ENCODE measurements at regions not wholly inside any gene's neighbourhood (a gene's known extent, or its start where the extent isn't known, plus 50 kb on each side); places are given as distances from the start of the nearest gene placed in this dataset.
A peak's percentile ranks its signal among the peaks of the same experiment; 100 is the strongest.

DNA sequence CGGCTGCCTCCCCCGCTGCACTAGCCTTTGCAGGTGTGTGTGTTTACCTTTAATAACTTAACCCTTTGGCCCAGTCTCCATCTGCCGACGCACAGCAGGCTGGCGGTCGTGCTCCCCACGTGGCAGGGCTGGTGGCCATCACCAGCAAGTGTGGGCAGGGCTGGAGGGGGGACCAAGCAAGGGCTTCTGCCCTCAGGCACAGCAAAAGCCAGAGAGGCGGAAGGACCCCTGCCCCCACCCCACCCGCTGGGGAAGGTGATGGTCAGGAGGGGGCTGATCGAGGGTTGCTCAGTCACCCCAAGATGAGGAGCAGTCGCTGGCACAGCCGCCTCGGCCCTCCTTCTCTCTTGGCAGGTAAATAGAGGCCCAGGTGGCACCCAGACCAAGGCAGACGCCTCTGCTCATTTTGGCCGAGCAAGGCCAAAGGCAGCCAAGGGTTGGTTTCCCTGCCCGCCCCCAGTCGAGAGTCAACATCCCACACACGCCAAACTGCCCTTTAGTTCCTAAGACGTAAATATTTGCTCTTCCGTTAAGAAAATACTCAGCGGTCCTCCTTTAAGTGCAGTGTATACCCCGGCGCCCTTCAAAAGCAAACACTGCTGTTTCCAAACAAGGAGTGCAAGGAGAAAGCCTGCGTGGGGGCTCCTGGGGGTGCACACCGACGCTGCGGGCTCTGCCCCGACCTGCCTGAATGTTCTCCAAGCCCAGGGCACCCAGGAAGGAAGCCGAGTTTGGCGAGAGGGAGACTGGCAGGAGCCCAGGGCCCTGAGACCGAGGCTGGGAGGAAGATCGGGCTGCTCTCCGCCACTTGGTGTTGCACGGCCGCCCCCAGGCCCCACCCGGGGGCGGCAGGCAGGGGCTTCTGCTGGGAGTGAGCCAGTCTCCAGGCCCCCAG, 82.7 kb downstream of the SIK1 start:
- no peak overlapping the region for H3K4me3 ChIP-seq (replicated peaks in 1 of 2; ENCODE audit: low read depth in 2 of 2, low read length in 2 of 2)
- TF ChIP-seq, protein P1, sequence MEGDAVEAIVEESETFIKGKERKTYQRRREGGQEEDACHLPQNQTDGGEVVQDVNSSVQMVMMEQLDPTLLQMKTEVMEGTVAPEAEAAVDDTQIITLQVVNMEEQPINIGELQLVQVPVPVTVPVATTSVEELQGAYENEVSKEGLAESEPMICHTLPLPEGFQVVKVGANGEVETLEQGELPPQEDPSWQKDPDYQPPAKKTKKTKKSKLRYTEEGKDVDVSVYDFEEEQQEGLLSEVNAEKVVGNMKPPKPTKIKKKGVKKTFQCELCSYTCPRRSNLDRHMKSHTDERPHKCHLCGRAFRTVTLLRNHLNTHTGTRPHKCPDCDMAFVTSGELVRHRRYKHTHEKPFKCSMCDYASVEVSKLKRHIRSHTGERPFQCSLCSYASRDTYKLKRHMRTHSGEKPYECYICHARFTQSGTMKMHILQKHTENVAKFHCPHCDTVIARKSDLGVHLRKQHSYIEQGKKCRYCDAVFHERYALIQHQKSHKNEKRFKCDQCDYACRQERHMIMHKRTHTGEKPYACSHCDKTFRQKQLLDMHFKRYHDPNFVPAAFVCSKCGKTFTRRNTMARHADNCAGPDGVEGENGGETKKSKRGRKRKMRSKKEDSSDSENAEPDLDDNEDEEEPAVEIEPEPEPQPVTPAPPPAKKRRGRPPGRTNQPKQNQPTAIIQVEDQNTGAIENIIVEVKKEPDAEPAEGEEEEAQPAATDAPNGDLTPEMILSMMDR (IDR thresholded peaks at IDR 0.05; ENCODE audit: low read depth, low read length) = no peak
- no peak for DNase-seq (ENCODE audit: low read depth in 2 of 2)

DNA sequence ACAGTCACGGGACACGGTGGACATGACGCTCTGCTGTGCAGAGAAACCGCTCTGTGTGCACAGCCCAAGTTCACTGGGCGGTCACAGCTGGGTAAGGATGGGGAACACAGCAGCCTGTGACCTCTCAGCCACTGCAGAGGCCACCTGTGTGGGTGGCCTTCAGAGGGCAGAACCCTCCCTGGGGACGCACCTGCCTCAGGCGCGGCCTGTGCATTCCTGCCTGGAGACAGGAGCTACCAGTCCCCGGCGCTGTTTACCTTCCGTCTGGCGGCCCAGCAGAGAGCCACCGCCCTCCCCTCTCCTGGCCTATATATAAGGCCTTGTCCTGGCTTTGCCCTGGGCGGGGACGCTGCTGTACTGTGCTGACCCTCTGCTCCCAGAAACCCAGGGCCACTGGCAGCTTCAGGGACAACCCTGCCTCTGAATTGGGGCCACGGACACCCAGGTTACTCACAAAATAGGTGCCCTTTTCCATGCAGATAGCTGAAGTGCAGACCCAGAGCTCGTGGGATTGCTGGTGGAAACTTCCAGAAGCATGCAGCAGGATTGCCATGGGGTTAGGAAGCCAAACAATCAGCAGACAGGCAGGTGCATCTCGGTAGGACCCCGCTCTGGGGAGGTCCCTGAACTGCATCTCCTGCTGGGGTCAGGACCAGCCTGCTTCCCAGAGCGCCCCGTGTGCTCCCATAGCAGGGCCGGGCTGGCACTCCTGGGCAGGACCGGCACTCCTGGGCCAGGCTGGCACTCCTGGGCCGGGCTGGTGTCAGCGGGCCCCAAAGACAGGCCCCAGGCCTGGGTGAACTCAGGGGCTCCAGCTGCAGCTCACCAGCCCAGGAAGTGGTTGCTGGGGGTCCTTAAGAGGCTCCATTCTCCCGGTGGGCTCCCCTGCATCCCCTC, 83.6 kb downstream of the SIK1 start:
- TF ChIP-seq, protein P1 (IDR thresholded peaks at IDR 0.05; ENCODE audit: low read depth, low read length) = no peak
- H3K4me3 ChIP-seq (replicated peaks in 1 of 2; ENCODE audit: low read depth in 2 of 2, low read length in 2 of 2) = no peak overlapping the region
- no peak for DNase-seq (ENCODE audit: low read depth in 2 of 2)

DNA sequence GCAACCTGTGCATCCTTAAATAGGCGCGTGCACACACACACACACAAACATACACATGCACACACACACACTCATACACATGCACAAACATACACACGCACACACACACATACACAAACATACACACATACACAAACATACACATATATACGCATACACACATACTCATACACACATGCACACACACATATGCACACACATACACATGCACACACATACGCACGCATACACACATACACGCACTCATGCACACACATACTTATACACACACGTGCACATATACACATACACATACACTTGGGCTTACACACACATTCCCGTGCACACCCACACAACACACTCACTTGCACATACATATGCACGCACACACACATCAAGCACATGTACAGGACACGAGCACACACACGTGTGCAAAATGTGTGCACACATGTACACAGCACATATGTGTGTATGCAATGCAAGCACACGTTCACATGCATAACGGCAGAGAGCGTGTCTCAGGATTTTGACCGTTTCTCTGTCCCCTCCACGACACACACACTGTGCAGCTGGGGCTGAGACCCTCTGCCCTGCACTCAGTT, 84.5 kb downstream of the SIK1 start:
- DNase-seq (ENCODE audit: low read depth in 2 of 2) = no peak
- TF ChIP-seq, protein P1 (IDR thresholded peaks at IDR 0.05; ENCODE audit: low read depth, low read length) = no peak
- H3K4me3 ChIP-seq (replicated peaks in 1 of 2; ENCODE audit: low read depth in 2 of 2, low read length in 2 of 2) = no peak overlapping the region

DNA sequence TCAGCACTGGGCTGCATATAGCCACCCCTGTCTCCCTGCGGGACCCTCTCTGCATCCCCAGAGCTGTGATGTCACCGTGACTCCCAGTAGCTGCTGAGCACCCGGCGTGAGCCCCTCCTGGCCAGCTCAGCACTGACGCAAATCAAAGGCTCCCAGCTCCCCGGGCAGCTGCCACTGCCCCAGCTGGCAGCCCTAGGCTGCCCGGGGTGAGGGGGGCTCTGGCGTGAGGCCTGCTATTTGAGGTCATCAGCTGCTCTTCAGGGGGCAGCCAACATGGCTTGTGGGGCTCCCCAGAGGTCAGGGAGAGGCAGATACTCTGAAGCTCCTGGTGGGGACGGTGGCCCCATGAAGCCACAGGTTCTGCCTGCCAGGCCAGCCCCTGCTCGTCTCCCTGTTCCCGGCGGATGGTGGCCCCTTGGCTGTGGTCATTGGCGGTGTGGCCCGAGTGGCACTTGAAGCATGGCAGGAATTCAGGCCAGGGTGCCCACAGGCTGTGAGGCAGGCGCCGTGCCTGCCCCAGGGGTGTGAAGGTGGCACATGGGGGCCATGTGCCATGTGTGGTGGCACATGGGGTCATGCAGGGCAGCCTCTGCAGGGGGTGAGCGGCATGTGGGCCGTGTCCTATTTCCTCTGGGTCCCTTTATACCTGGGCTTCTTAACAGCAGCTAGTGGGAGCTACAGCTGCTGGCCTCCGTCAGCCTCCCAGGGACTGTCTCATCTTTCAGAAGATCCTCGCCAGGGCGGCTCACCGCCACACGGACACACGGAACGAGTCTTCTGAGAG, 85.4 kb downstream of the SIK1 start:
- TF ChIP-seq, protein P1 (IDR thresholded peaks at IDR 0.05; ENCODE audit: low read depth, low read length) = no peak
- peak; percentile 36 to 42 for DNase-seq (ENCODE audit: low read depth in 2 of 2)
- no peak overlapping the region for H3K4me3 ChIP-seq (replicated peaks in 1 of 2; ENCODE audit: low read depth in 2 of 2, low read length in 2 of 2)

DNA sequence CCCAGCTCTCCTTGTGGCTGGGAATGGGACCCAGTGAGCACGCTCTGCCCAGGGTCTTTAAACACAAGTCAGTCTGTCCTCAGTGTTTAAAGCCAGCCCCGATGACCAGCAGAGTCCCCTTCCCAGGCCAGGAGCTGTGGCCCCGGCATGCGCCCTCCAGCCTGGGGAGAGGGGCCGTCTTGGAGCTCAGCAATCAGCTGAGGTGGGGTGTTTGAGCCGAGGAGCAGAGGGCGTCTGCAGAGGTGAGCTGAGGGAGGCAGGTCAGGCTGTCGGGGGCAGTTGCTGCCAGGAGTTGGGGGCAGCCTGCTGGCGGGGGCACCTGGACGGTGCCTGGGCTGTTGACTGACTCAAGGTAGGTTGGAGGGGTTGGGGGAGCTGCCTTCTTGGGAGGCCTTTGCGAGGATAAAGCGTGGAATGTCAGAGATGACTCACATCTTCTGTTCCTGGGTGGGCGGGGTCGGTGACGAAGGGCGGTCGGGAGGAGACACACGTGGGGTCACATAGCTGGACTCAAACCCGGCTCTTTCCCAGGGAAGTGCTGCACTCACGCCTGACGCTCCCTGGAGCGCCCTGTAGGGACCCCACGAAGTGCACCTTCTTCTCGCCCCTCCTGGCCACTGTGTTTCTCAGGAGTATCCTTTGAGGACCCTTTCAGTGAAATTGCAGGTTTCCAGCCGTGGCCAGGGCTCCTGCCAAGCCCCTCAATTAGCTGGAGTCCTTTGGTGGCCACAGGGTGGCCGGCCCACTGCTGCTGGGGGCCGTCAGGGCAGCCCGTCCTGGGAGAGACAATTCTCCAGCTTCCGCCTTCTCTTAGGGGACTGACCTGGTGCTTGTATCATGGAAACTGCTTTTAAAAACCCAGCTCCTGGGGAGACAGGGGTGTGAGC, 86.2 kb downstream of the SIK1 start:
- H3K4me3 ChIP-seq (replicated peaks in 1 of 2; ENCODE audit: low read depth in 2 of 2, low read length in 2 of 2) = no peak overlapping the region
- DNase-seq (ENCODE audit: low read depth in 2 of 2) = peak; percentile 90
- TF ChIP-seq, protein P1 (IDR thresholded peaks at IDR 0.05; ENCODE audit: low read depth, low read length) = no peak
